HG02571 (cell line): ENCODE measurements at regions not wholly inside any gene's neighbourhood (a gene's known extent, or its start where the extent isn't known, plus 50 kb on each side); places are given as distances from the start of the nearest gene placed in this dataset.

Experiments
- ATAC-seq: cut with Tn5 transposase; IDR thresholded peaks from one replicate; pipeline ENCODE4 v1.9.1; 2021; ENCODE audit warnings: mild to moderate bottlenecking, moderate library complexity; ENCODE audit not compliant: unreplicated experiment

- ATAC-seq = no peak
Measured at GRCh38 chr14:84579292-84579691, 950.7 kb upstream of the FLRT2 start.

DNA sequence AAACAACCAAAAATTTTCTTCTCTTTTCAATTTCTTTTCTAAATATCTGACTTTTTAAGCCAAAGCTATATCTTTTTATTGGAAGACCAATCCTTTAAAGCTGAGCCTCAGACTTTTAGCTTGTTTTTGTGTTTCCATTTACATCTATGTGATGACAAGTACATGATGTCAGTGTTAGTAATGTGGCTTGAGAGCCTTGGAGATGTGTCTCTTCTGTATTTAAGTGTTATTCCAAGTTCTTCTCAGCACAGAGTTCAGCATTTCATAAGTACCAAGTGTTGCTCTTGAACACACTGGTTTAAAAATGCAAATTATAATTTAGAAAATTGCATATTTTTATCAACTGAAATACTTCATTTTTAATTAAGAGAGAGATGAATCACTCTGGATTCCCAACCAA is 948.9 kb upstream of the FLRT2 start:
- no peak for ATAC-seq

DNA sequence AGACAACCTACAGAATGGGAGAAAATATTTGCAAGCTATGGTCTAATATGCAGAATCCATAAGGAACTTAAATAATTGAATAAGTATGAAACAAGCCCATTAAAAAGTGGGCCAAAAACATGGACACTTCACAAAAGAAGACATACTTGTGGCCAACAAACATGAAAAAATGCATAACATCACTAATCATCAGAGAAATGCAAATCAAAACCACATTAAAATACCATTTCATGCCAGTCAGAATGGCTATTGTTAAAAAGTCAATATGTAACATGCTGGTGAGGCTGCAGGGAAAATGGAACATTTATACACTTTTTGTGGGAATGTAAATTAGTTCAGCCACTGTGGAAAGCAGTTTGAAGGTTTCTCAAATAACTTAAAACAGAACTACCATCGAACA is 945.4 kb upstream of the FLRT2 start:
- no peak for ATAC-seq

DNA sequence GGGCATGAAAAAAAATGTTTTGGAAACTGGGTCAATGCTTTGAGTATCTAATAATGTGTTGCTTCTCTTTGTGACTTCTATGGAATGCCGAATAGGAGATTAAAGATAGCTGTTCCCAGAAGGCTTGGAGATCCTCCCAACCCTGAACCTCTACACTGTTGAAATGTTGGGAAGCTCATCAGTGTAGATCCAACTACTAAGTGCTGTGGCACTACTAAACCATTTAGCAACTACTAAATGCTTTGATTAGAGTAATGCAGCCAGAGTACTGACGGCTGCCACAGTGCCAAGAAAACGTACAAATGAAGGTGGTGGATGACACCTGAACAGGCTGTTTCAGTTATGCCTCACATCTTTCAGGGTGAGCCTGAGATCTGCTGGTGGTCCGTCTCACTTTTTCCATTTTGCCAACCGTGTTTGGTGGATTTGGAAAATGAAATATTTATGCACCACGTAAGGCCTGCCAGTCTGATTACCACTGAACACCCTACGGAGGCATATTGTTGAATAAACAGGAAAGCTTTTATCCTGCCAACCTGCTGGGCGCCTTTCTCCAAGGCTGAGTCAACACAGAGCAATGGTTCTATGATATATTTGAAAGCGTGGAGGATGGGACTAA is 938.0 kb upstream of the FLRT2 start:
- no peak for ATAC-seq

DNA sequence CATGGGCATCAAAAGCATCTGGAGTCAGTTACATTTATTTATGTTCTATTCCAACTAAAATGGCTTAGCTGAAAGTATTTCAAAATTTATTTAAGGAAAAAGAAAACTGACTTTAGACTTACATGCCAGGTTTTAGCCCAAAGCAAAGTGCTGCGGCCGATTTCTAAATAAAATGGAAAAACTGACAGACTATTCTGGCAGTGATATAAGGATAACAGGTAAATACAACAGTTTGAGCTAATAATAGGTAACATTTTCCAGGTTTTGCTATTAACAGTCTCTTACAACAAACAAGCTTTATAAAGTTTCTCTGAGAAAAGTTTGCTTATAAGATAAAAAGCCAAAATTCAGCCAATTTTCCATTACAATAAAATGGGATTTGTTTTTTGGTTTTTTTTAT is 937.2 kb upstream of the FLRT2 start:
- ATAC-seq = no peak

DNA sequence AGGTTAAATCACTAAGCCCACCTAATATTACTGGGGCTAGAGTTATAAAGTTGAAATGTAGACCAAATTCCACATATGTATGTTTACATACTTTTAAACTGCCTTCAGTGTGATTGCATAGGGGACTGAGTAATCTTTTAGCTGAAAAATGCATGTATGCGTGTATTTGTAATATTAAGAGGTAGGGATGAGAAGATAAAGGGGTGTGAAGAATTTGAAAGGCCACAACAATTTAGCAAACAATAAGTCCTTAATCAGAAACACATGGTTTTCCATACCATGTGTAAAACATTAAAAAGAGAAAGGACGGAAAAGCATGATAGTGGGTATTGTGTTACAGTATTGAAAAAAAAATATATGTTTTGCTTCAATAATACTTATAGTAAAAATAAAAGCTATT is 919.9 kb upstream of the FLRT2 start:
- ATAC-seq = no peak

- no peak for ATAC-seq
Measured at GRCh38 chr14:84622357-84622756, 907.6 kb upstream of the FLRT2 start.

- no peak for ATAC-seq
Measured at GRCh38 chr14:84643446-84643845, 886.5 kb upstream of the FLRT2 start.

DNA sequence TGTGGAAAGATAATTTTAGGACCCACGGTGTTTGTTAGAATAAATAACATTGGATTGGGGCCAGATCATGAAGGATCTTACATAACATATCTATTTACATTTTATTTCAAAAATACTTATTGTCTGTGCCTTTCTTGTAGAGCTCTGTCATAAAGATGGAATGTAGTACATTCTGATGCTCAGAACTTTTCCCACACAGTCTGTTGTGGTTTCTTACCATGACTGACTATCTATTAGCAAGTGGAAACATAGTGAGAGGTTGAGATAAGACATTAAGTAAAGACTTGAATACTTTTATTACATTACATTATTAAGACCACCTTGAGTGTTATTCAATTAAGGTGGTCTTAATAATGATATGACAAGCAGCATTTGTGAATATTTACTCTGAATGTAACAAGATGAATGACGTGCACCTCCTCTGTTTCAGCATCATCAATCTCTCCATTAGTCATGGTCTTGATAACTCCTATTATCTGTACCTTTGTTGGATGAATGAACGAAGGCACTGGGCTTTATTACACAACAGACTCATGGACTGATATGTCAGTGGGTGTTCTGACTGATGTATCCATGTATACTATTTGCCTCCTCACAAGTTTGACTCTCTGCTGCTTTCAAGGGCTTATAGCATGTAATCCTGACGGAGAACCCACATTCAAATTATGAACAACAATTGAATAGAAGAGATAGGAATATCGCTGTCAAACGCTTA is 883.0 kb upstream of the FLRT2 start:
- ATAC-seq = no peak

- no peak for ATAC-seq
Measured at GRCh38 chr14:84655014-84655413, 874.9 kb upstream of the FLRT2 start.

DNA sequence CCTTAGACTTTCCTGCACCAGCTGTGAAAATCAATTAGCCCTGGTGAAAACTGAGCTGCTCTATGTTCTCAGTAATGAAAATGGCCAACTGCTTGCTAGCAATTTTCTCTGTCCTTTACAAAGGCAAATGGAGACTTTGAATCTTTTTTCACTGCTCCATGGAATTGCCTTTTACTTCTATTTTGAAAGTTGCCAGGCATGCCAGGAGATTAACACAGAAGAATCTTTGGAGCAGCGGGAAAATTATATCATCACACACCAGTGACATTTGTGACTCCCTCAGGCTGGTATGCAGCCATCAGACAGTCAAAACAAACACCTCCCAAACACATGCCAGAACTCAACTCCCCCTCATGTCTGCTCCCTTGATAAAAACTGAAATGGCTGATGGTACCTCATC is 872.0 kb upstream of the FLRT2 start:
- ATAC-seq = no peak

- no peak for ATAC-seq
Measured at GRCh38 chr14:84670796-84671195, 859.1 kb upstream of the FLRT2 start.

- no peak for ATAC-seq
Measured at GRCh38 chr14:84671776-84672175, 858.2 kb upstream of the FLRT2 start.

GRCh38 chr14:84674636-84675035 is 855.3 kb upstream of the FLRT2 start:
- no peak for ATAC-seq

- ATAC-seq = no peak
Measured at GRCh38 chr14:84686550-84686949, 843.4 kb upstream of the FLRT2 start.

DNA sequence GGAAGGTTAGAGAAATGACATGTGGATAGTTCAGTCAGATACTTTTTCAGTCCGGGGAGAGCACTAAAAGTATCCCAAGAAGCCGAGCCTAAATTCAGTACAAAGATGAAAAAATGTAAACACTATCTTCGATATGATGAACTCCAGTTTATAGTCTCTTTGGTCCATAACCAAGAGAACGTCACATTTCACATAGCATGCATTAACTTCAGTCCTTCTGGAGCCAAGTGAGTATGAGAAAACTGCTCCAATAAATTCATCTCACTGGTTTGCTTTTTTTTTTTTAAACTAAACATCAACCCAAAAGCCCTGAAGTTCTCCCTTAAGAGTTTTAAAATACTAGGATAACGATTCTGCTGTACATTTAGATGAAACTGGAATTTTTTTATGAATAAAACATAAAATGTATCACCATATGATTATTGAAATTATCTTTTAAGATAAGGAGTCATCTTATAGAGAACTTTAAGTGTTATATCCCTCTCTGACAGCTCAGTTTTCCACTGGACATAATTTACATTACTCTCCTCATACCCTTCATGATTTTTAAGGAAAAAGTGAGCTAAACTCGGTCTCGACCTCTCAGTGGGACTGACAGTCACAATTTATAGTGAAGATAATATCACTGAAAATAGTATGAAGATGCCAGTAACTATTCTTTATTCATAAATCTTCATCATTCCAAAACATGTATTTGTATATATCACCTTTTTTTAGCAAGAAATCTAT is 841.5 kb upstream of the FLRT2 start:
- no peak for ATAC-seq

- no peak for ATAC-seq
Measured at GRCh38 chr14:84694161-84694560, 835.8 kb upstream of the FLRT2 start.

DNA sequence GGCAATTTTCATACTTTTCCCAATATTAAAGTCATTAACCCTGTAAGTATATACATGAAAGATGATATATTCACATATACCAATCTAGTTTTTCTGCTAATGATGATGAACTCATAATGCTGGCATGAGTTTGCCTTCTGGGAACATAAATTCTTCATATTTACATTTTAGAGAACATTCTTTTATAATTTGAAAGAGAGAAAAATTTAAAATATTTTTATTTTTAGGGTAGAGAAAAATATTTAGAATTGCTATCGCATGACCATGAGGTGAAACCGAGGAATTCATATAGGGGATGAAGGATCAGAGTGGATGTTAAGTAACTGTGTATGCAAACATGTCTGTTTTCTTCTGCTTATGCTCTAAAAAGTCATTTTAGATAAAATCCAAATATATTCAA is 825.3 kb upstream of the FLRT2 start:
- no peak for ATAC-seq

- ATAC-seq = no peak
Measured at GRCh38 chr14:84707830-84708229, 822.1 kb upstream of the FLRT2 start.

DNA sequence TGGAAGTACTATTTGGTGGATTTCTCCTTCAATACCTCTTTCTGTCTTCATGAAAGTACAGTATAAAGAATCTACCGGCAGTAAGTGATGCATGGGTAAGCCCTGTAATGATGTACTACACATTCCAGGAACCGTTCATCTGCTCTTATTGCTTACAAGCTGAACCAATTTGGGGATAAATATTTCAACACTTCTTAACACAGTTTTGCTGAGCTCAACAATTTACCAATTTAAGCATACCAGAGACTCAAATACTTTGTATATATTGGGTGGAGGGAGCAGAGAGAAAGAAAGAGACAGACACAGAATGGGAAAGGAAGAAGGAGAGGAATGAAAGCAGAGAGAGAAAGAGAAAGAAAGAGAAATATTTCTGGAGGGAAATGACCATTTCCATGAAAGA is 821.1 kb upstream of the FLRT2 start:
- ATAC-seq = no peak

DNA sequence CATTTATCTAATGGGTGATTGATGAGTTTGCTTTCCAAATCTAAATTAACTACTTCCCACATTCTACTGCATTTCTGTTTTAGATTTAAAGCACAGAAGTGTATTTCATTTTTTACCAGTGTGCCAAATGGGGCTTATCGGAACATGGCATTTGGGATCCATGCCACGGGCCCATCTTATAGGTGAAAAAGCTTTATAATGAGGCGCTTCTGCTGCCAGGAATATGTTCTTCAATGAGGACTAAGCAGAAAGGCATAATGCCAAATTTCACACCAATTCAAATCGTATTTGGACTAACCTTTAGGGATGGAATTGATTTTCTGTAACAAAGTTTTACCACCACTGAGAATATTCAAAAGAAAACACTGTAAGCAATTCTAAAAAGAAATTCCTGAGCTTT is 803.5 kb upstream of the FLRT2 start:
- no peak for ATAC-seq
